ENCODE measurements at regions not wholly inside any gene's neighbourhood (a gene's known extent, or its start where the extent isn't known, plus 50 kb on each side); places are given as distances from the start of the nearest gene placed in this dataset.
"Not testable (repeated sequence)": the region's sequence is repeated elsewhere in the genome, so short reads cannot be mapped to it uniquely, and the experiment has no call there.

DNA sequence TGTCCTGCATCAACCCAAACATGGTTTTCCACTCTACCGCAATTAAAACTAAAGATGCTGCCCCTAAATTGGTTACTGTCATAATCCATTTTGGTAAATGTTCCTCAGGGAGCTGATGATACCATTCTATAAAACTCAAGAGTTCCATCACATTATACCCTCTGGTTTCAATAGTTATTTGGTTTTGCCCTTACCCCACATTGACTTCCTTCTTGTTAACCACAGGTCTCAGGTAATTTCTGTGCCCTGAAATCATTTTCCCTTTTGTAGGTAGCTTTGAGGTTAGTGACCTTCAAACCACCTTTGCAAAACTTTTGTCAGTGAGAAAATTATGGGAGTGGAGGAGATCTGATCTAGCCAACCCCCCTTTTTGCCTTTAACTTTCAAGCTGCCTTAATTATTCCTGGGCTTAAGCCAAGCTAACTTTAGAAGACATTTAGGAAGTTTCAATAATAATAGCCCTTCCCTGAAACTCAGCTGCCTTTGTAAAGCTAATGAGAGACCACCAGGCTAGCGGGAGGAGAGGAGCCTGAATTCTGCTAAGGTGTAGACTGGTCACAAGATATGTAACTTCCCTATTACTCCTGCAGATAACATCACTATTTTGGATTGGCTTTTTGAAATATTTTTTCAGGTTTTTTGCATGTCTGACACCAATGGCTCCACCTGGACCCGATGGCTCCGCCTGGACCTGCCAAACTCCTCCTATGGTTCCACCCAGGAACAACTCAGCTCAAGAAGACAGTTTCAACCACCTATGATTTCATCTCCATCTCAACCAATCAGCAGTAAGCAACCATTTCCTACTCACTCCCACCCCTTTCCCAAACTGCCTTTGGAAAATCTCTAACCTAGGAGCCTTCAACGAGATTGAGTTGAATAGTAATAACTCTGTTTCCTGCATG lies 224.9 kb downstream of the HS3ST3B1 start:
- Histone ChIP-seq H3K9me3 (ENCODE audit: low read depth, low read length) (no peaks in the 10 kb centered on the region), H3K4me3 (ENCODE audit: insufficient read depth, low read length) (no peak overlapping the region)

DNA sequence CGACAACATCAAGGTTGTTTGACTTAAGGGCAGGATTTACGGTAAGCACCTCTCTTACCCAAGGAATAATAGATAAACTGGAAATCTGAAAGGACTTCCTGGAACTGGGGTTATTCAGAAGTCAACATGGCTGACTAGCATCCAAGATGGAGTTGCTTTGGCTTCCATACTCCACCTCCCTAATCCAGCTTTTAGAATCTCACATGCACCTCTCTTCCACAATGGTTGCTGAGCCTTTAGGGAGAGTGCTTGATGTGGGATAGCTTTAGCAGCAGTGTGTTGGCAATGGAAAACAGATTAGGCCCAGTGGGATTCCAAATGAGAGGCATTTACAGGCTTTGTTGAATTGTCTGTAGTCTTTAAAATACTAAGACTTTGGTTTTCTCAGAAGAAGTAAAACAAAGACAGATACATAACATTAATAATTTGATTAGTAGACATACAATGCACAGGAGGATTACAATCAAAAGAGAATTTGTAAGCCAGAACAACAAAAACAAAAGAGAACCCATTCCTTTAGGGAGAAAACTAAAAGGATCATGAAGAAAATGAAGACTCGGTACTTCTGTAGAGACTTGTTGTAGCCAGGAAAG lies 222.0 kb downstream of the HS3ST3B1 start:
- Histone ChIP-seq H3K36me3 (ENCODE audit: insufficient read depth, low read length) (no peaks in the 10 kb centered on the region), H4K20me1 (ENCODE audit: insufficient read depth, low read length) (no peaks in the 10 kb centered on the region), H3K27me3 (ENCODE audit: insufficient read depth, low read length) (no peaks in the 10 kb centered on the region), H3K27ac (ENCODE audit: low read depth, low read length) (no peak overlapping the region), H3K4me2 (ENCODE audit: insufficient read depth, low read length) (no peak overlapping the region), H3K4me1 (ENCODE audit: insufficient read depth, low read length) (no peaks in the 10 kb centered on the region), H3K9me3 (ENCODE audit: low read depth, low read length) (no peaks in the 10 kb centered on the region), H3K4me3 (ENCODE audit: insufficient read depth, low read length) (no peak overlapping the region), H3K79me2 (ENCODE audit: insufficient read depth, low read length) (no peaks in the 10 kb centered on the region), H2AFZ (ENCODE audit: low read length) (no peak overlapping the region)
- no peak for DNase-seq (ENCODE audit: insufficient read length, low spot score, missing footprints)
- TF ChIP-seq, protein P1, sequence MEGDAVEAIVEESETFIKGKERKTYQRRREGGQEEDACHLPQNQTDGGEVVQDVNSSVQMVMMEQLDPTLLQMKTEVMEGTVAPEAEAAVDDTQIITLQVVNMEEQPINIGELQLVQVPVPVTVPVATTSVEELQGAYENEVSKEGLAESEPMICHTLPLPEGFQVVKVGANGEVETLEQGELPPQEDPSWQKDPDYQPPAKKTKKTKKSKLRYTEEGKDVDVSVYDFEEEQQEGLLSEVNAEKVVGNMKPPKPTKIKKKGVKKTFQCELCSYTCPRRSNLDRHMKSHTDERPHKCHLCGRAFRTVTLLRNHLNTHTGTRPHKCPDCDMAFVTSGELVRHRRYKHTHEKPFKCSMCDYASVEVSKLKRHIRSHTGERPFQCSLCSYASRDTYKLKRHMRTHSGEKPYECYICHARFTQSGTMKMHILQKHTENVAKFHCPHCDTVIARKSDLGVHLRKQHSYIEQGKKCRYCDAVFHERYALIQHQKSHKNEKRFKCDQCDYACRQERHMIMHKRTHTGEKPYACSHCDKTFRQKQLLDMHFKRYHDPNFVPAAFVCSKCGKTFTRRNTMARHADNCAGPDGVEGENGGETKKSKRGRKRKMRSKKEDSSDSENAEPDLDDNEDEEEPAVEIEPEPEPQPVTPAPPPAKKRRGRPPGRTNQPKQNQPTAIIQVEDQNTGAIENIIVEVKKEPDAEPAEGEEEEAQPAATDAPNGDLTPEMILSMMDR (IDR thresholded peaks at IDR 0.05; ENCODE audit: extremely low read depth, low read depth, low read length) = no peak

More for the DNA sequence above, 224.9 kb downstream of the HS3ST3B1 start:
- no peak for DNase-seq (ENCODE audit: insufficient read length, low spot score, missing footprints)
- no peaks in the 10 kb centered on the region for H3K79me2 ChIP-seq (ENCODE audit: insufficient read depth, low read length)
- H3K4me1 ChIP-seq (ENCODE audit: insufficient read depth, low read length) = no peaks in the 10 kb centered on the region
- no peaks in the 10 kb centered on the region for H4K20me1 ChIP-seq (ENCODE audit: insufficient read depth, low read length)
- no peaks in the 10 kb centered on the region for H3K27me3 ChIP-seq (ENCODE audit: insufficient read depth, low read length)
- peak overlapping the region; percentile 33 for H3K4me2 ChIP-seq (ENCODE audit: insufficient read depth, low read length)
- TF ChIP-seq, protein P1 (IDR thresholded peaks at IDR 0.05; ENCODE audit: extremely low read depth, low read depth, low read length) = no peak
- H3K27ac ChIP-seq (ENCODE audit: low read depth, low read length) = no peak overlapping the region
- peak overlapping the region; percentile 54 for H2AFZ ChIP-seq (ENCODE audit: low read length)
- no peaks in the 10 kb centered on the region for H3K36me3 ChIP-seq (ENCODE audit: insufficient read depth, low read length)

- H3K27me3 ChIP-seq (ENCODE audit: insufficient read depth, low read length); H3K79me2 ChIP-seq (ENCODE audit: insufficient read depth, low read length); H3K27ac ChIP-seq (ENCODE audit: low read depth, low read length); H3K4me3 ChIP-seq (ENCODE audit: insufficient read depth, low read length); H4K20me1 ChIP-seq (ENCODE audit: insufficient read depth, low read length); H3K36me3 ChIP-seq (ENCODE audit: insufficient read depth, low read length); H3K4me2 ChIP-seq (ENCODE audit: insufficient read depth, low read length); H3K4me1 ChIP-seq (ENCODE audit: insufficient read depth, low read length); H3K9me3 ChIP-seq (ENCODE audit: low read depth, low read length); H2AFZ ChIP-seq (ENCODE audit: low read length): not testable (repeated sequence)
- peak; percentile 14 for DNase-seq (ENCODE audit: insufficient read length, low spot score, missing footprints)
These were observed 218.0 kb downstream of the HS3ST3B1 start for GRCh38 chr17:14518919-14519318.

DNA sequence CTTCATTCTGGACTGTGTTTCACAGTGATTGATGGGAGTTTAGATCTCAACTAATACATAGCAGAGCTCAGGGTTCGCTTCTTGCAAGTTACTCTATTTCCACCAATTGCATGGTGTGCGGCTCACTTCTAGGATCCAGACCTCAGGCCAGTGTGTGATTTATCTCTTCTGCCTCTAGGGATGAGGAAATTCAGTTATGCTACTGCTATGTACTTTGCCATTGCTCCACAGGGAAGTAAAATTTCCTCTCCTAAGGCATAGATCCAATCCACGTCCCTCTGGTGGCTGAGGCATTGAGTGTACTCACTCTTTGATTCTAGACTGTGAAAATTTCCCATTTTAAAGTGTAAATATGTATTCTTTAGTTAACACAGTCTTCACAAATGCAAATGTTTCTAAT lies 214.1 kb downstream of the HS3ST3B1 start:
- Histone ChIP-seq H4K20me1 (ENCODE audit: insufficient read depth, low read length) (no peaks in the 10 kb centered on the region), H3K4me1 (ENCODE audit: insufficient read depth, low read length) (no peaks in the 10 kb centered on the region), H3K79me2 (ENCODE audit: insufficient read depth, low read length) (no peaks in the 10 kb centered on the region), H3K4me2 (ENCODE audit: insufficient read depth, low read length) (no peak overlapping the region), H3K27me3 (ENCODE audit: insufficient read depth, low read length) (no peaks in the 10 kb centered on the region), H3K4me3 (ENCODE audit: insufficient read depth, low read length) (no peak overlapping the region), H3K36me3 (ENCODE audit: insufficient read depth, low read length) (no peaks in the 10 kb centered on the region), H2AFZ (ENCODE audit: low read length) (no peak overlapping the region), H3K27ac (ENCODE audit: low read depth, low read length) (no peak overlapping the region), H3K9me3 (ENCODE audit: low read depth, low read length) (no peaks in the 10 kb centered on the region)
- DNase-seq (ENCODE audit: insufficient read length, low spot score, missing footprints) = no peak
- TF ChIP-seq, protein P1 (IDR thresholded peaks at IDR 0.05; ENCODE audit: extremely low read depth, low read depth, low read length) = peak; percentile 18
